HEK293 (cell line): ENCODE measurements at regions not wholly inside any gene's neighbourhood (a gene's known extent, or its start where the extent isn't known, plus 50 kb on each side); places are given as distances from the start of the nearest gene placed in this dataset.

Experiments used
- REPIN1 ChIP-seq: fragments of 450-650 bp; formaldehyde crosslinking; IDR thresholded peaks from 2 replicates; pipeline ENCODE4 v1.5.1; 2017; ENCODE audit warnings: missing biosample characterization, missing genetic modification characterization, low read depth
- REST ChIP-seq: fragments of 450-650 bp; formaldehyde crosslinking; IDR thresholded peaks from 2 replicates; pipeline ENCODE4 v1.5.1; 2016; ENCODE audit warnings: missing biosample characterization, missing genetic modification characterization
- ZFP3 ChIP-seq: fragments of 450-650 bp; formaldehyde crosslinking; IDR thresholded peaks from 2 replicates; pipeline ENCODE4 v1.5.1; 2016; ENCODE audit warnings: low read depth, missing biosample characterization, missing genetic modification characterization
- ZNF138 ChIP-seq: fragments of 450-650 bp; formaldehyde crosslinking; IDR thresholded peaks from 2 replicates; pipeline ENCODE4 v1.5.1; 2016; ENCODE audit warnings: missing biosample characterization, missing genetic modification characterization, borderline replicate concordance
- ZNF140 ChIP-seq: fragments of 450-650 bp; formaldehyde crosslinking; IDR thresholded peaks from 2 replicates; pipeline ENCODE4 v1.5.1; 2016; ENCODE audit warnings: missing biosample characterization, missing genetic modification characterization
- ZNF169 ChIP-seq: fragments of 450-650 bp; formaldehyde crosslinking; IDR thresholded peaks from 2 replicates; pipeline ENCODE4 v1.5.1; 2016; ENCODE audit warnings: missing biosample characterization, missing genetic modification characterization
- ZNF274 ChIP-seq, 2 experiments: fragments of 200-500 bp in 1 of 2; fragments of 450-650 bp in 1 of 2; sonication (Bioruptor generic) in 1 of 2; formaldehyde crosslinking in 1 of 2; IDR thresholded peaks; 2 replicates each; pipeline versions ENCODE4 v1.5.1 to v1.6.1; 2014 to 2016; ENCODE audit warnings: borderline replicate concordance in 1 of 2, inconsistent platforms in 1 of 2, low read length in 1 of 2, missing biosample characterization in 1 of 2, missing genetic modification characterization in 1 of 2
- ZNF302 ChIP-seq: fragments of 450-650 bp; formaldehyde crosslinking; IDR thresholded peaks from 2 replicates; pipeline ENCODE4 v1.5.1; 2016; ENCODE audit warnings: missing biosample characterization, missing genetic modification characterization, low read depth
- ZNF514 ChIP-seq: fragments of 450-650 bp; formaldehyde crosslinking; IDR thresholded peaks from 2 replicates; pipeline ENCODE4 v1.5.1; 2016; ENCODE audit warnings: missing biosample characterization, missing genetic modification characterization
- ZNF707 ChIP-seq: fragments of 450-650 bp; formaldehyde crosslinking; IDR thresholded peaks from 2 replicates; pipeline ENCODE4 v1.5.1; 2016; ENCODE audit warnings: missing biosample characterization, missing genetic modification characterization
- TF ChIP-seq, protein P1 (sequence below): fragments of 450-650 bp; formaldehyde crosslinking; IDR thresholded peaks from 2 replicates; pipeline ENCODE4 v1.5.1; 2016; ENCODE audit warnings: missing biosample characterization, missing genetic modification characterization
- TF ChIP-seq, protein P2 (sequence below): fragments of 450-650 bp; formaldehyde crosslinking; IDR thresholded peaks from 2 replicates; pipeline ENCODE4 v1.5.1; 2016; ENCODE audit warnings: missing biosample characterization, missing genetic modification characterization

GRCh38 chr15:70541511-70541910 is 221.8 kb downstream of the UACA start:
- TF ChIP-seq, protein P1, sequence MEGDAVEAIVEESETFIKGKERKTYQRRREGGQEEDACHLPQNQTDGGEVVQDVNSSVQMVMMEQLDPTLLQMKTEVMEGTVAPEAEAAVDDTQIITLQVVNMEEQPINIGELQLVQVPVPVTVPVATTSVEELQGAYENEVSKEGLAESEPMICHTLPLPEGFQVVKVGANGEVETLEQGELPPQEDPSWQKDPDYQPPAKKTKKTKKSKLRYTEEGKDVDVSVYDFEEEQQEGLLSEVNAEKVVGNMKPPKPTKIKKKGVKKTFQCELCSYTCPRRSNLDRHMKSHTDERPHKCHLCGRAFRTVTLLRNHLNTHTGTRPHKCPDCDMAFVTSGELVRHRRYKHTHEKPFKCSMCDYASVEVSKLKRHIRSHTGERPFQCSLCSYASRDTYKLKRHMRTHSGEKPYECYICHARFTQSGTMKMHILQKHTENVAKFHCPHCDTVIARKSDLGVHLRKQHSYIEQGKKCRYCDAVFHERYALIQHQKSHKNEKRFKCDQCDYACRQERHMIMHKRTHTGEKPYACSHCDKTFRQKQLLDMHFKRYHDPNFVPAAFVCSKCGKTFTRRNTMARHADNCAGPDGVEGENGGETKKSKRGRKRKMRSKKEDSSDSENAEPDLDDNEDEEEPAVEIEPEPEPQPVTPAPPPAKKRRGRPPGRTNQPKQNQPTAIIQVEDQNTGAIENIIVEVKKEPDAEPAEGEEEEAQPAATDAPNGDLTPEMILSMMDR (tag by site-specific recombination) = no peak
- TF ChIP-seq ZNF138 (tag by site-specific recombination) (no peak), ZFP3 (tag by site-specific recombination) (no peak), ZNF274 (IDR thresholded peaks at IDR 0.05; ENCODE audit: low read length) (no peak), ZNF274 (tag by site-specific recombination; IDR thresholded peaks at IDR 0.05; ENCODE audit: borderline replicate concordance) (no peak), REST (tag by site-specific recombination) (no peak), ZNF302 (no peak), ZNF514 (tag by site-specific recombination) (no peak), ZNF140 (tag by site-specific recombination) (no peak), REPIN1 (tag by site-specific recombination) (no peak), ZNF707 (tag by site-specific recombination) (no peak), ZNF169 (tag by site-specific recombination) (no peak)
- TF ChIP-seq, protein P2, sequence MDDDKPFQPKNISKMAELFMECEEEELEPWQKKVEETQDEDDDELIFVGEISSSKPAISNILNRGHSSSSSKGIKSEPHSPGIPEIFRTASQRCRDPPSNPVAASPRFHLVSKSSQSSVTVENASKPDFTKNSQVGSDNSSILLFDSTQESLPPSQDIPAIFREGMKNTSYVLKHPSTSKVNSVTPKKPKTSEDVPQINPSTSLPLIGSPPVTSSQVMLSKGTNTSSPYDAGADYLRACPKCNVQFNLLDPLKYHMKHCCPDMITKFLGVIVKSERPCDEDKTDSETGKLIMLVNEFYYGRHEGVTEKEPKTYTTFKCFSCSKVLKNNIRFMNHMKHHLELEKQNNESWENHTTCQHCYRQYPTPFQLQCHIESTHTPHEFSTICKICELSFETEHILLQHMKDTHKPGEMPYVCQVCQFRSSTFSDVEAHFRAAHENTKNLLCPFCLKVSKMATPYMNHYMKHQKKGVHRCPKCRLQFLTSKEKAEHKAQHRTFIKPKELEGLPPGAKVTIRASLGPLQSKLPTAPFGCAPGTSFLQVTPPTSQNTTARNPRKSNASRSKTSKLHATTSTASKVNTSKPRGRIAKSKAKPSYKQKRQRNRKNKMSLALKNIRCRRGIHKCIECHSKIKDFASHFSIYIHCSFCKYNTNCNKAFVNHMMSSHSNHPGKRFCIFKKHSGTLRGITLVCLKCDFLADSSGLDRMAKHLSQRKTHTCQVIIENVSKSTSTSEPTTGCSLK = no peak
